ENCODE measurements at regions not wholly inside any gene's neighbourhood (a gene's known extent, or its start where the extent isn't known, plus 50 kb on each side); places are given as distances from the start of the nearest gene placed in this dataset.
A peak's percentile ranks its signal among the peaks of the same experiment; 100 is the strongest.

DNA sequence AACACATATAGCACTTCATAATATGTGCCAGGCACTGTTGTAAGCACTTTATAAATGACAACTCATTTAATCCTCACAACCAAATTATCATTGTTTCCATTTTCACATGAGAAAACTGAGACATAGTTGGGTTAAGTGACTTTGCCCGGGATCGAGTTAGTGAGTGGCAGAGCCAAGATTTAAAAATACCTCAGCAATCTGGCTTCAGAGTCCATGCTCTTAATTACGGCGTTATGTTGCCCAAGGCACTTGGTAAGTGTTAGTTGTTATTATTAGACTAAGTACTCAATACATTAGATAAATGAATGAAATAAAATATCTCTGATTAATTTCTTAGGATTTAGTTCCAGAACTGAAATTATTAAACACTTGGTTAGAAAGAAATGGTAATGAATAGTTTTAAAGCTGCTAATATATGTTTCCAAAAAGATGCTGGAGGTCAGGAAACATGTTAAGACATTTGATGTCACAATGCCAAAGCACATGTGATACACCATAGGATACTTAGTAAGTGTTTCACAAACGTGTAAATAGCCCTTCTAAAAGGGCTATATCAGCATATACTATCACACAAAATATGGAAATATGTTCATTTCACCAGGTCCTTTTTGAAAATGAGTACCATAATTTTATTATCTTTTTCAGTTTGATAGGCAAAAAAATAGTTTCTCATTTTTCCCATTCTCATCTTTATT lies 301.9 kb downstream of the GPAT3 start:
- DNase-seq = no peak

DNA sequence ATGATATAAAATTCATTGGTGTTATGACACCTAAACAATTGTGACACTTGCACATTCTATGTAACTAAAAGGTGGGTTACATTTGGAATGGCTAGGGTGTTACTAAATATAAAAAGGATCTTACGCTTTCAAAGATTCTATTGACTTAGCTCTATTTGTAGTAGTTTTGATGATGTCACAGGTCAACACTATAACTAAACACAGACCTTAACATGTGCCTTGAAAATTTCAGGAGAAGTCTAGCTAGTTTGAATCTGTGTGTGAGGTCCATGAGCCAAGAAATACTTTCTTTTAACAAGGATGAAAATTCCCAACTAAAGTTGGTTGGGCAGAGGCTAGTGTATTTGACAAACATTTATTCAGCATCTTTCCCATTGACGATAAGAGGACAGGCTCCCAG lies 298.0 kb downstream of the GPAT3 start:
- DNase-seq = no peak

DNA sequence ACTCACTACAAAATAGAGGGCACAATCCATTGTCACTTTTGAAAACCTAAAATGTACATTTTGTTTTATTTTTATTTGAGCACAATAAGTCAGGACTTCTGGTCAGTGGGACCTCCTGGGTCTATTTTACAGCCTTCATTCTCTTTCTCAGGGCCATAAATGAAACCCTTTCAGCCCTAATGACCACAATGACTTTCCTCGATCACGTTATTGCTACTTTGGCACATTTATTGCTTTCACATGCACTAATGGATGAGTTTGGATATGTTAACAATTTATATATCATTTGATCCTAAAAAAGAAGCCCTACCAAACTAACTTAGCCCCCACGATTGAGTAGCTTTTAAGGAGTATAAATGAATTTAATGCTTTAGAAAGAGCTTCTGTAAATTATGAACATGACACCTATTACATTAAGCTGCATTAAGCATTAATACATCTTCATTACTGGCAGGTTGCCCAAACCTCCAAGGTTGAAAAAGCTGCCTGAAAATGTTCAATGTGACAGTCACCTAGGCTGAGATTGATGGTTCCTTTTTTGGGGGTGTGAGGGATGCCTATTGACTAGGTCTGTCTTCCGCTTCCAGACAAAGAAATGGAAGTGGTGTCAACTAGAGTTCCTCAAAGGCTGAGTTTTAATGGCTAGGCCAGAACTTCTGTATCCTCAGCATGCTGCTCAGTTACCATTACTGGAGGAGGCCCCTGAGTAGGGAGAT lies 296.4 kb downstream of the GPAT3 start:
- no peak for DNase-seq

DNA sequence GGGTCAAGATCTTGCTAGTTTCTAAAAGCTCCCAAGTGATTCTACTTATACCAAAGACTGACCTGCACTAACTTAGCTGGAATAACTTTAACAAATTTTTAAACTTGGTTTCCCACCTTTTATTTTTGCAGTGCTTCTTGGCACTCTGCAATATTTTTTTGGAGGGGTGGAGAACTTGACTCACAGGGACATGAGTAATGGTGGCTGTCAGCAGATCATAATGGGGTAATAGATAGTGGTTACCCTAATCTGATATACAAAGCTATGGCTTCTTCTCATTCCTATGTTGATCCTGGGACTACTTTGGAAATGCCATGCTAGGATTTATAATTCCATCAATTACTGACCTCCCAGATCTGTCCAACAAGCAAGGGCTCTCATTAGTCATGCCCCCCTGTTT lies 295.7 kb downstream of the GPAT3 start:
- DNase-seq = no peak

DNA sequence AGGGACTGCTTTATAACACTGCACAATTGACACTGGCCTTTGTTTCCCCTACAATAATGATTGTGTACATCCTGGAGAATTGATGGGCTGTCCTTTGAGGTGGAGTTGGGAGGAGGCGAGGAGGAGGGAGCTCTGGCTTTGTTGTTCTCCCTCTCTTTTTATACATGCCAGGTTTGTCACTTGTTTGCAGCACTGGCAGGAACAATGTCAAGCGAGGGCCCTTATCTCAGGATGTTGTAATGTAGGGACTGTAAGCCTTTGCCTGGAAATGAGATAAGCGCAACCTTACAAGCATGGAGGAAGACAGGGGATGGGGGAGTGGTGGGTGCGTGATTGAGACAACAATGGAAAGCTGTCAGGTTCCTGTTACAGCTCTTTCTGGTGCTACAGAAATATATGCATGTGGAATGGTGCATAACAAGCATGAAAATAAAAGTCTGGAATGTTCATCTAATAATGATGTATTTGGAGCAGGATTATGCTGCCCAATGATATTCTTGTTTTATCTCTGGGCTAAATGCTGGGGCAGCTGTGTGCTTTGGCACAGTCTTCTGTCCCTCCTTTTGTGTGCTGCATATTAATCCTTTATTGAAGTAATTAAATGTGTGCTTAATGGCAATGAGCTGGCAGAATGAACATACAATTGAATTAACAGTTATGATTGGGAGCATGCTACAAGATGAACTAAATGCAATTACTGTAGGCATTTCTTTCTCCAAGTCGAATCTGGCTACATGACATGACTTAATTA lies 294.4 kb downstream of the GPAT3 start:
- no peak for DNase-seq

DNA sequence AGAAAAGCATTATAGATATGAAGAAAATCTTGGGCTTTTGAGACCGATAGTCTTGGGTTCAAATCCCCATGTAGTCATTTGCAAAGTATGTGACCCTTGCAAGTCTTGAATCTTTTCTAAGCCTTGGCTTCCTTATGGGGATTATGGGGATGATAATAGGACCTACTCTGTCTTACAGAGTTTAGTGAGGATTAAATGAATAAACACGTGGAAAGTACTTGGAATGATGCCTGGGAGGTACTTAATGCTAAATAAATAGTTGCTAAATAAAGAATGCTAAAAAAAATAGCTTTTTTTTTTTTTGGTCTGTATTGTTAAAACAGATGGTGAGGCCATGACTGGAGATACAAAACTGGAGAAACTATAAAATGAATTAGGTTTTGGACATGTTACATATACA lies 292.7 kb downstream of the GPAT3 start:
- no peak for DNase-seq

DNA sequence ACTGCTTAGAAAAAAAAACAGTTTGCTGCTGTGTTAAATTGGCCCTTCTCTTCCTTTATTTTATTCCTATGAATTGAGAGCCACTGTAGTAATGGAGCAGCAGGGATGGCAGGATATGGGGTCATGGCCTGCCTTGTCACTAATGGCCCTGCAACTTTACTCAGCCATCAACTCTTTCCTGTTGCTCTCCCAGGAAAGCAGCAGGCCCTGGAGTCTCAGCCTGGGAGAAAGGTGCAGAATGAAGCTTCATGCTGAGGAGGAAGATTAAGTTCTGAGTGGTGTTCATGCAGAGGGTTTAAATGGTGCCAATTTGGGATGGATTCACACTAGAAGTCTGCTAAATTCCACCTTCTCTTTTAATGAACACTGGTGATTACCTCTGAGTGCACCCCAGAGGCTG lies 285.6 kb downstream of the GPAT3 start:
- no peak for DNase-seq

DNA sequence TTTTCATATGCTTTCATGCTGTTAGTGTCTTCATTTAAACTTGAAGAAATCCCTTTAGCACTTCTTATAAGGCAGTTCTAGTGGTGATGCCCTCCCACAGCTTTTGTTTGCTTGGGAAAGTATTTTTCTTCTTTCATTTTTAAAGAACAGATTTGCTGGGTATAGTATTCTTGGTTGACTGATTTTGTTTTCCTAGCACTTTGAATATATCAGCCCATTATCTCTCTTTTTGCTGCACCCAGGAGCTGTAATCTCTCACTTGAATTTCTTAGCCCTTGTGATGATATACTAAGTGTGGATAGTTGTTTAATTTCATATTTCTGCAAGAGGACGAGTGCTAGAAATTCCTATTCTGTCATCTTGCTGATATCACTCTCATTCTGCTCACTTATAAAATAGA lies 283.7 kb downstream of the GPAT3 start:
- DNase-seq = no peak

DNA sequence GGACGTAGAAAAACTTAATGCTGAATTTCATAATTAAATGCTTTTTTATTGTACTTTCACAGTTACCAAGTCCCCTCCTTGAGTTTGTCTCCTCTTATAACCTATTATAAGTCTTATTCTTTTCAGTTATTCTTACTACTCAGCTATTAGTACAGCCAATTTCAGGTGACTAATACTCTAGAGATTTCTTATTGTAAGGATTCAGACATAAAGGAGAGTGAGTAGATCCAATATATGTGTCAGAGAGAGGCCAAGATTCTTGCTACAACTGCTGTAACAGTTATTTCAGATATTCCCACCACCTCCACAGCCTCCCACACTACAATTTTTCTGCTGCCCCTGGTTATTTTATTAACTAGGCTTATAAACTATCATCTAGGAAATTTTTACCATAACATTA lies 274.5 kb downstream of the GPAT3 start:
- no peak for DNase-seq

DNA sequence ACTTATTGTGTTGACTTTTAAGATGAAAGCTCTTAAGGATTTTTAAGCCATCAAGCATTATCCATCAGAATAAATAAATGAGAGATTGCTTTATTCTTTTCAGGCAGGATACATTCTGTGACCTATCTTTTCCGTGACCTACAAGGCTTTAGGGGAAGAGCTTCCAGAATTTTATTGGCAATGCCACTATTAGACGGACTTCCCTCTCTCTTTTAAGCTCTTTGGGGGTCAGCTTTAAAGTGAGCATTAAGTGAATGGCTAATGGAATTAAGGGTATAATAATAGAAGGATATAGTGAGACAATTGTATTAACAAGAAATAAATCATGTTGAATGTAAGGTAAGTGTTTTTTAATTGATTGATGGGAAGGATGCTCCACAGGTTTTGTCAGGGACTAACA lies 273.7 kb downstream of the GPAT3 start:
- no peak for DNase-seq

DNA sequence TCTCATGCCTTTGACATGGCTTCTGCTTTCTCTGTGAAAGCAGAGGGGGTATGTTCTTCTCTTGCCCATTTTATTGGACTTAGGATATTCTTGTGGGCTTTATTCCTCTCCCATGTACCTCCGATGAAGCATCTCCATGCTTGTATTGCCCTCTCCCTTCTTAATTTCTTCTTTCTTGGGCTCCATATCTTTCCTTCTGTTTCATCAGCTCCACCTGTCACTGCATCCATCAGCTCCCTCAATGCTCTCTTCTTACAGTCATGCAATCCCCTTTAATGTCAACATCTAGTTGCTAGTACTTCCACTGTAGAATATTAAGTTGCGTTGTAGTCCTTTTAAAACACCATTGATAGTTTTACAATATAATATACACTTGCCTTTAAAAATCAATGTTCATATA lies 257.6 kb downstream of the GPAT3 start:
- DNase-seq = no peak

DNA sequence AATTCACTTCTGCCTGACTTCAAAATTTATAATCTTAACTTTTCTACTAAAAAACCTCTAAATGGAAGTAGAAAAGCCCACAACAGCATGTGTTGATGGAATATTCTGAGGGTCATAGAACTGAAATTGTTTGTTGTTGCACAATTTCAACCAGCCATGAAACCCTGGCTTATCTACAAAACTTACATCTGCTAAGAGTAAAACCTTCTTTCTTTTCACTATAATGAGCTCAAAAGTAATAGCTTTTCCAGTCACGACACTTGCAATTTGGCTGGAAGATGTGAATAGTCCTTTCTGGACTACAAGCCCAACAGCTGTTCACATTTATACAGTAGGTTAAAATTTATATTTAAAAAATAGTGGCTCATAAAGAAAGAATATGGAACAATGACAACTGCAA lies 250.0 kb downstream of the GPAT3 start:
- no peak for DNase-seq

DNA sequence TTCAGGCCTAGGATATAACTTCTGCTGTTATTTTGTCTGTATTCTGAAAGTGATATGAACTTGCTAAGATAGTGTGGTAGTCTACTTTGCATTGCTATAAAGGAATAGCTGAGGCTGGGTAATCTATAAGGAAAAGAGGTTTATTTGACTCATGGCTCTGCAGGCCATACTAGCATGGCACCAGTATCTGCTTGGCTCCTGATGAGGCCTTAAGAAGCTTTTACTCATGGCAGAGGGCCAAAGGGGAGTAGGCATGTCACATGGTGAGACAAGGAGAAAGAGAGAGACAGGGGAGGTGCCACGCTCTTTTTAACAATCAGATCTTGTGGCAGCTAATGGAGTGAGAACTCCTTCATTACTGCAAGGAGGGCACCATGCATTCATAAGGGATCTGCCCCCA lies 247.3 kb downstream of the GPAT3 start:
- no peak for DNase-seq

DNA sequence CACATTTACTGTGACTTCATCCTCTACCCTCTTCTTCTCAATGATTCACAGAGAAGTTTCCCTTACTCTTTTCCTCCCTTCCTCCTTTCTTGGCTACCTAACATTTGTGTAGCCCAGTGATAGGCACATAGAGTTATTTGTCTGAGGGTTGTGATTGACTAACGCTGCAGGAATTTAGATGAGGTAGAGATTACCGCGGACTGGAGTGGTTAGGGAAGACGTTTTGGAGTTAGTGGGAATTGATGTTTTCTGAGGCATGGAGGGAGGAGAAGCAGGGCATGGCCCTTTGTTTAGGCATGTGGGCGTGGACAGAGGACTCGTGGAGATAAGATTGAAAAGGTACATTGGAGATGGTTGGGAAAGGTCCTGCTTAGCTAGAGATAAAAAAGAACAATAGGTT lies 246.7 kb downstream of the GPAT3 start:
- no peak for DNase-seq

DNA sequence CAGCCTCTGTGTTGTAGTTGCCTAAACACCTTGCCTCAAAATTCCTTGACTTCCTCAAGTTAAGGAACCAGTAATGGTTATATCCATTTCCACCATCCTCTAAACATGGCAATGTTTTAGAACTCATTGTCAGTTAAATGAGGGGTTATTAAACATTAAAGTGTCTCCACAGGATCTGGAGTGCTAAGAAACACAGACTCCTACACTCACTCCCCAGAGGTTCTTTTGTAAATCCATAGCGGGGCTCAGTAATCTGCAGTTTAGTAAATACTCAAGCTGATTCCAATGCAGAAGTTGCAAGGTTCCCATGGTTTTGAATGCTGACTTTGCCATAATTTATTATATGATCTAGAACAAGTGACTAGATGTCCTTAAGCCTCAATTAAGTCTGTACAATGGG lies 245.5 kb downstream of the GPAT3 start:
- no peak for DNase-seq

DNA sequence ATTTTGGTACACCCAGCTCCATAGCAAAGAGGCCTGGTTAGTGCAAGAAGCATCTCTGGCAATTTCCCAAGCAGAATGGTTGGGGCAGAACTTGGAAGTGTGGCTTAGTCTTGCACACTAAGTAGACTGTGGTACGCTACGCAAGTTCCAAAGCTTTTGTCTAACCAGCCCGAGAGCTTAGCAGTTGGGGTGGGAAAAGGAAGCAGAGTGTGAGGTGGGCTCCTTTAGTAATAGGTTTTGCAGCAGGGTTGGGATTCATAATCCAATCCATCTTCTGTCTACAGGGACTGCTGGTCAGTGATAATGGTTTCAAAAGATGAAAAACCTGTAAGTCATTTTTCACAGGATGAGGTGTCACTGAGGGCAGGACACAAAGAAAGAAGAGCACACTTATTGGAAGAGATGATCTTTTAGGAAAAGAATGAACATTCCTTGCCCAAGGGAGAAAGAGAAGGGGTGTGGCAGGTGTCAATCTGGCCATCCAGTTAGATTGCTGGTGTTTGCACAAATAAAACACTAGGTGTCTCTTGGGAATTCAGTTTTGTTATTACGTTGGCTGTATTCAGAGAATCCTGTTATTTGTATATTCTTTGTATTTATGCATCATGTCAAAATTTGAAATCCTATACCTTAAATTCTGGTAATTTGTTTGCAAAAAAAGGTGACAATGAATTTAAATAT lies 244.3 kb downstream of the GPAT3 start:
- DNase-seq = no peak

DNA sequence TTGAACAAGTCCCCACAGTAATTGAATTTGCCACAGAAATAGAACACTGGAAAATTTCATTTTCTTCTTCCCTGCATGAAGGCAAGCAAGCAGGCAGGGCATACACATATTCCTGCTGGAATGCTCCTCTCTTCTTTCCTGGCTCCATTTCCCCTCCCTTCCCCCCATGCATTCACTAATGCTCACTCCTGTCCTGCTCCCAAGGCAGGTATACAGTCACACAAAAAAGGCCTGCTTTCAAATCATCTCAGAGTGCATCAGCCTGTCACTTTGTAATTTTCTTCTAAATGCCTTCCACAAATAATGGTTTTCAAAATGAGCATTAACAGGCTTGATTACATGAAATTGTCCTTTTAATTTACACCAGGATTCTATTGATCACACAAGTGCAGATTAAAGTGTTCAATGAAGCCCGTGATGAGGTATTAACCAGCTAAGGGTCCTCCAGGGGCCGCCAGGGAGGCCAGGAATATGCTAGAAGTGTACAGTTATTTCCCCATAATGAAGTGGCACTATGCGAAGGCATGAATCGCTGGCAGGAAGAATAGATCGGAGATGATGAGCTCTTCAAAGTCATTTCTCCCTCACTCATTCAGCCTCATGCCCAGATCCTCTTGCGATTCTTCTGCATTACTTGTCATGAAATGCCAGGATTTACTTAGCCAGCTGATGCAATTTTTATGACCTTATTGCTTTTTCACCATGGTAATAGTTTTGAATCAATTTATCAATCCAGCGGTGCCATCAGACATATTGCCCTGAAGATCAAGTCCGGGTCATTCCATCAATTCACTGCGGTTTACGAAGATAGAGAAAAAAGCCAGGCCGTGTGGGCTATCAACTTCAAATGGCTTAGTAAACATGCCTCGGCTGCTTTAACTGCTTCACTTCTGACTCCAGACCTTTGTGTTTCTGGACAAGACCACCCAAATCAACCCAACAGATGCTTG lies 243.5 kb downstream of the GPAT3 start:
- DNase-seq = no peak

DNA sequence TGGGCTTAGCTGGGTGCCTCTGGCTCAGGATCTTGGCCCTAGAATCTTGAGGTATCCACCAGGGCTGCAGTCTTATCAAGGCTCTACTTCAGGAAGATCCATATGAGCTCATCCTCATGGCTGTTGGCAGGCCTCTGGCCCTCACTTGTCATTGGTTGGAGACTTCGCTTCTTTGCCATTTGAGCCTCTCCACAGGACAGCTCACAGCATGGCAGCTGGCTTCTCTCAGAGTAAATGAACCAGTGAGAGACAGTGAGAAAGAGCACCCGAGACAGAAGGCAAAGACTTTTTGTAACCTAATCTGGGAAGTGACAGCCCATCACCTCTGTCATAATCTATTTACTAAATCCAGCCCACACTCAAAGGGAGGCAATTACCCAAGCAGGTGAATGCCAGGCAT lies 236.8 kb downstream of the GPAT3 start:
- DNase-seq = no peak

DNA sequence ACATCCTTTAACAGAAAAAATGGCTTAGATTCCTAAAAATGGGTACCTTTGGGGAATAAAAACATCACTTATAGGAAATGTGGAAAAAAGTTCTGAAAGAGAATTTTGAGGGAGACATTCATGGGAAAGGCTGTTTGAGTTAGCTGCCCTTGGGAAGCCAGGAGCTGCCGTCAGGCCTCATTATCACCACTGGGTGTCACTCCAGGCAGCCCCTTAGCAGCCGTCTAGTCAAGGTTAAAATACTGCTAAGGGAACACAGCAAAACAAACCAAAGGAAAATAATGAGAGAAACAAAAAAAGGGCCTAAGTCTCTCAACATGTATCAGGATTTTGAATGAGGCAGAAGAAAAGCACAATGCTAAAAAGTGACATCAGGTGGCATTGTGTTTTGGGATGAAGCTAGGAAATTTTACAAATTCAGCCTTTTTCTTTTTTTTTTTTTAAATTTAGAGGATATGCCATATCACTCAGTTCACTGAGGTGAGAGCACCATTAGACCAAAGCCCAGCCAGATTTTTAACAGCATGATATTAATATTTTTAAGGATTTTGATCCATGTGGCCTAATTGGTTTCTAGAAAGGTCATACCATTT lies 235.3 kb downstream of the GPAT3 start:
- peak; percentile 27 for DNase-seq

DNA sequence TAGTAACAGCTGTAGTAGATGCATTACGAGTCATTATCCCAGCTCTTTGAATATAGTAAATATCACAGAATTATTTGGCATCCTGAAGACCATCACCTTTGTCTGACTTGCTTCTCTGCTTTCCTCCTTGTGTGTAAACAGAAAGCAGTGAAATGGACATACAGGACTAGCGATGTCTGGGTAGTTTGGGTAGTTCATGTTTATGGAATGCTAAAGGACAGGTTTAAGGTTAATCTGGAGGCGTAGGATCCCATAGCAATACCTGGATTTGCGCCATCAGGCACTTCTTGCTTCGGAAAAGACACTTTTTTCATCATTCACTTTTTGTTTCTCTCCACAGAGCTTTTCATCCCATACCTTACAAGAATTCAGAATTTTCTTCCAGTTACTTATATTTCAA lies 232.2 kb downstream of the GPAT3 start:
- DNase-seq = no peak

DNA sequence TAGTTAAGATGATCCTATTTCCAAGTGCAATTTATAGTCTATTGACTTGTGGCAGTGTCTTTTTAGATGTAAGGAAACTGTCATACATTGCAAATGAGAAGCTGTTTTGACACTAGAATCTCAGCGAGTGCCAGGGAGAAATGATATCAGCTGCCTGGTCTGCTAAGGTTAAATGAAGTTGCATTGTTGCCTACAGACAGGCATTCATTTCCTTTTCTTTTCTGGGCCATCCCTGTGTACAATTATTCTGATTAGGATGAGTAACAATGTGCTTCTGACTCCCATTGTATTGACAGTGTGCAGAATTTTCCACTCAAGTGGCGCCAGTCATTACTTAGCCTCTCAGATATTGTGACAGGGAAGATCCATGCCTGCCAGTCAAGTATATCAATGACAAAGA lies 231.2 kb downstream of the GPAT3 start:
- no peak for DNase-seq

DNA sequence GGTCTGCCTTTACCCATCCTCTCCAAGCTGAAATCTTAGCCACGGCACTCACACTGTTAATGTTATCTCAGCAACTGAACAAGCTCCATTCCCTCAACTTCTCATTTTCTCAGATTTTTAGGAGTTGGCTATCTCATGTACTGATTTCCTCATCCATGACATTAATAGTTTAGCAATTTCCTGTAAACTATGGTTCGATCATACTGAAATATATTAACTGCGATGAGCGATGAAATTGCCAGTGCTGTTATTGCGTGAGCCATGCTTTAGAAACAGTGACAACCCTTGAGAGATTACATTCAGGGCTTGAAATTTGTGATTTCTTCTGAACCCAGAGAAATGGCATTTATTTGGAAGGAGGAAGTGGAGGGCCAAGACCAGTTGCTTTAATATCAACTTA lies 223.7 kb downstream of the GPAT3 start:
- no peak for DNase-seq

All from NCI-H510A treated with DMSO at 0.1 percent for 48 hours (cell line).